IgD-negative memory B cell (primary cell): ENCODE measurements at regions not wholly inside any gene's neighbourhood (a gene's known extent, or its start where the extent isn't known, plus 50 kb on each side); places are given as distances from the start of the nearest gene placed in this dataset.

ENCODE experiments used
- H3K27ac Mint-ChIP-seq, 3 donors: one replicate each; pipeline ENCODE4 v1.8.0; 2020 to 2022; ENCODE audit warnings: mild to moderate bottlenecking in 3 of 3, mixed read lengths in 3 of 3, moderate library complexity in 1 of 3
- H3K27me3 Mint-ChIP-seq: one replicate; pipeline ENCODE4 v1.8.0; 2021; ENCODE audit warnings: mixed read lengths
- H3K36me3 Mint-ChIP-seq: one replicate; pipeline ENCODE4 v1.8.0; 2020; ENCODE audit warnings: mild to moderate bottlenecking, mixed read lengths
- H3K4me1 Mint-ChIP-seq, 3 donors: one replicate each; pipeline ENCODE4 v1.8.0; 2020 to 2022; ENCODE audit warnings: mixed read lengths in 3 of 3, mild to moderate bottlenecking in 1 of 3
- H3K4me3 Mint-ChIP-seq, 4 donors: one replicate each; pipeline ENCODE4 v1.8.0; 2020 to 2022; ENCODE audit warnings: mild to moderate bottlenecking in 4 of 4, mixed read lengths in 4 of 4, moderate library complexity in 3 of 4
- H3K9me3 Mint-ChIP-seq, 3 donors: one replicate each; pipeline ENCODE4 v1.8.0; 2020 to 2021; ENCODE audit warnings: mixed read lengths in 3 of 3, mild to moderate bottlenecking in 1 of 3

- Mint-ChIP-seq H3K27me3 (peaks cover 2% of the 10 kb centered on the region), H3K4me1 (peaks cover 10 to 20% (median 17%) of the 10 kb centered on the region in 3 donors), H3K4me3 (peak overlapping the region in 3 of 4 donors; percentile 16 to 87 (median 52)), H3K9me3 (peaks cover 0 to 2% (median 0%) of the 10 kb centered on the region in 3 donors), H3K27ac (peak overlapping the region in 2 of 3 donors; percentile 22 to 80), H3K36me3 (peaks cover 2% of the 10 kb centered on the region)
Observed at GRCh38 chr5:68407311-68408239, 192.0 kb downstream of the PIK3R1 start.

DNA sequence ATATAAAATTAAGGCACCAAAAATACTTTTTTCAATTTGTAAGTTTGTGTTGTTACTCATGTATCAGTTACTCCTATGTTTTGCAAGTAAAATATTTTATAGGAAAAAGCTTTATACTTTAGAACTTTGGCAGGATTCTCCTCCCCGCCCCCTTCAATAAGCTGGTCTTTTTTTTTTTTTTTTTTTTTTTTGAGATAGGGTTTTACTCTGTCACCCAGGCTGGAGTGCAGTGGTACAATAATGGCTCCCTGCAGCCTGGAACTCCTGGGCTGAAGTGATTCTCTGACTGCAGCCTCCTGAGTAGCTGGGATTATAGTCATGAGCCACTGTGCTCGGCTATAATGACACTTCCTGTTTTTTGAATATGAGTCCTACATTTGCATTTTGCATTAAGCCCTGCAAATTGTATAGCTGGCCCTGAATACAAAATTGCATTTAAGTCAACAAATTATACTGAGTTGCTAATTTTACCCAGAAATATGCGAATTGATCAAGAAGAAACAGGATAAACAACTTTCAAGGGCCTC, 192.9 kb downstream of the PIK3R1 start:
- peaks cover 2% of the 10 kb centered on the region for H3K36me3 Mint-ChIP-seq
- peaks cover 0 to 2% (median 0%) of the 10 kb centered on the region in 3 donors for H3K9me3 Mint-ChIP-seq
- peaks cover 2% of the 10 kb centered on the region for H3K27me3 Mint-ChIP-seq
- peak overlapping the region in 1 of 4 donors; percentile 42 for H3K4me3 Mint-ChIP-seq
- peaks cover 10 to 20% (median 17%) of the 10 kb centered on the region in 3 donors for H3K4me1 Mint-ChIP-seq
- peak overlapping the region in 1 of 3 donors; percentile 31 for H3K27ac Mint-ChIP-seq

DNA sequence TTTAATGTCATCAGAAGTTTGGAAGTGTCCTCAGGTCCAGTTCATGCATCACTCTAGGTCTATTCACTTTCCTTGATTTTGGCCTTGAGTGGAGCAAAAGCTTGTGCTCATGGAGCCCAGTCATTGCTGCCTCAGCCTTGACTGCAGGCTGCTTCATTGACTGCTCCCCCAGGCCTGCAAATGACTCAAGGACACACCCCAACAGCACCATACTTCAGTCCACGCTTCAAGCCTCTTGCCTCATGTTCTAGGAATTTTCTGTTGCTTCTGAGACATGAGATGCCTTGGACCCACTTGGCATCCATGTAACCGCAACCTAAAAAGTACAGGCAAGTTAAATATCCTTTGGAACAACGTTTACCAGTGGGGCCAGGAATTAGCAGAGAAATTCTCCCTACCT, 193.7 kb downstream of the PIK3R1 start:
- Mint-ChIP-seq H3K36me3 (peaks cover 2% of the 10 kb centered on the region), H3K9me3 (peaks cover 0 to 2% (median 0%) of the 10 kb centered on the region in 3 donors), H3K27ac (no peak overlapping the region), H3K27me3 (peaks cover 3% of the 10 kb centered on the region), H3K4me1 (peaks cover 10 to 20% (median 17%) of the 10 kb centered on the region in 3 donors), H3K4me3 (peak overlapping the region in 1 of 4 donors; percentile 28)

GRCh38 chr5:68411161-68411560, 195.6 kb downstream of the PIK3R1 start:
- H3K27ac Mint-ChIP-seq: no peak overlapping the region
- no peak overlapping the region for H3K4me3 Mint-ChIP-seq
- H3K27me3 Mint-ChIP-seq: peaks cover 3% of the 10 kb centered on the region
- no peaks in the 10 kb centered on the region for H3K36me3 Mint-ChIP-seq
- H3K4me1 Mint-ChIP-seq: peaks cover 17 to 19% (median 18%) of the 10 kb centered on the region in 3 donors
- H3K9me3 Mint-ChIP-seq: no peaks in the 10 kb centered on the region

DNA sequence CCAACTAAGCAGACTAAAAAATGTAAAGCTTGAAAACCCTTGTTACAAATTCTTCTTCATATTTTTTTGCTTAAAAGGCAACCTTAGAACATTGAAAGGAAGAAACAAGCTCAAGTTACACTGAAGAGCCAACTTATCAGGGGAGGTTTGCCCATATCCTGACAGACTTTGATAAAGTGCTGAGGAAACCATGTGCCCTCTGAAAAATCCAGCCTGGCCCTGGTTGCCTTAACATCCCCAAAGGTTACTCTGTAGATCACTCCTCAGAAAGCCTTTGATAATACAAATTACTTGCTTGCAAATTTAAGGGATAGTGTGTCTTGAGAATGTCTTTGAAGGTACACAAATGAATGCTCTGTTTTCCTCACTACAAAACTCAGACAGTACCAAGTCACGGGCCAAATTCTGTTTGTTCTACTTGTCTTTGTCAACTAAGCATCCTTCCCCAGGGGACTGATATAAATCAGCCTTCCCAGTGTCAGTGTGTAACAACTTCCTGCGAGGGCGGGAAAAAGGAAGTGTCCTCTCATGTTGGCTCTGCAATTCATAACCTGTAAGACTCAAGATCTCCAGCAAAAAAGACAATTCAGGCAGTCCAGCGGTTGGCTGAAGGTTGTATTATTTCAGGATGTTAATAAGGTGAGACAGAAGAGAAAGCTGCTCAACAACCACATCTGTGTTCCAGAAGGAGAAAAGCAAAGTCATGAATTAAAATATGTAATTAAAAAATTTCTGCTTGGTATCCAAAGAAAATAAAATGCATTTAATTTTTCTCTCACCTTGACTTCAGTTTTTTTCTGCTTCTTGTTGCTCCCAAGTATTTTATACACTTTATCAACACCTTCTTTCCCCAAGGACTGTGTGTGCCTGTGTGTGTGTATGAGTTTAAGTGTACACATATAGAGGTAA, 199.9 kb downstream of the PIK3R1 start:
- Mint-ChIP-seq H3K9me3 (no peaks in the 10 kb centered on the region), H3K36me3 (no peaks in the 10 kb centered on the region), H3K27ac (no peak overlapping the region), H3K4me3 (no peak overlapping the region), H3K27me3 (peaks cover 3% of the 10 kb centered on the region), H3K4me1 (peaks cover 2 to 7% (median 4%) of the 10 kb centered on the region in 3 donors)

GRCh38 chr5:68416714-68417113, 201.2 kb downstream of the PIK3R1 start:
- peaks cover 1% of the 10 kb centered on the region for H3K27me3 Mint-ChIP-seq
- no peaks in the 10 kb centered on the region for H3K36me3 Mint-ChIP-seq
- no peak overlapping the region for H3K27ac Mint-ChIP-seq
- H3K9me3 Mint-ChIP-seq: peaks cover 0 to 1% (median 0%) of the 10 kb centered on the region in 3 donors
- H3K4me3 Mint-ChIP-seq: no peak overlapping the region
- H3K4me1 Mint-ChIP-seq: peaks cover 2 to 7% (median 4%) of the 10 kb centered on the region in 3 donors

- Mint-ChIP-seq H3K4me3 (no peak overlapping the region), H3K27ac (no peak overlapping the region), H3K27me3 (peaks cover 1% of the 10 kb centered on the region), H3K4me1 (peaks cover 2 to 7% (median 6%) of the 10 kb centered on the region in 3 donors), H3K9me3 (peaks cover 0 to 1% (median 0%) of the 10 kb centered on the region in 3 donors), H3K36me3 (no peaks in the 10 kb centered on the region)
Observed at GRCh38 chr5:68418201-68418600, 202.6 kb downstream of the PIK3R1 start.

DNA sequence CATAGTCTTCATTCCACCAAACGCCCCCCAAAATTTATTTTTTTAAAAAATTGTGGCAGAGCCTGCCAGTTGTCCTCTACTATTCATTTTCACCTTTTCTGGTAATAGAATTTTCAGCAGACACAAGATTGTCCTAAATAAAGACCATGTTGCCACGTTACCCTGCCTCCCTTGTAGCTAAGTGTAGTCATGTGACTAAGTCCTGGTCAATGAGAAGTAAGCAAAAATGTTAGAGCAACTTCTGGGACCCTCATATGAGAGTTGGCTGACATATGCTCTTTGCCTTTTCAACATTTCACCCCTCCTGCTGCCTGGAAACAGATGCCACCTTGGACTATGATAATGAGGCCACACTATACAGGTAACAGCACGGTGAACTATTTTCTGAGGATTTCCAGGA, 203.1 kb downstream of the PIK3R1 start:
- H3K4me3 Mint-ChIP-seq: no peak overlapping the region
- H3K36me3 Mint-ChIP-seq: no peaks in the 10 kb centered on the region
- no peaks in the 10 kb centered on the region for H3K27me3 Mint-ChIP-seq
- peaks cover 0 to 1% (median 0%) of the 10 kb centered on the region in 3 donors for H3K9me3 Mint-ChIP-seq
- H3K4me1 Mint-ChIP-seq: peaks cover 2 to 7% (median 6%) of the 10 kb centered on the region in 3 donors
- H3K27ac Mint-ChIP-seq: no peak overlapping the region

GRCh38 chr5:68419081-68419636, 203.6 kb downstream of the PIK3R1 start:
- Mint-ChIP-seq H3K36me3 (no peaks in the 10 kb centered on the region), H3K27ac (no peak overlapping the region), H3K9me3 (peaks cover 0 to 1% (median 0%) of the 10 kb centered on the region in 3 donors), H3K27me3 (no peaks in the 10 kb centered on the region), H3K4me3 (no peak overlapping the region), H3K4me1 (peaks cover 2 to 7% (median 6%) of the 10 kb centered on the region in 3 donors)

- peaks cover 2 to 7% (median 6%) of the 10 kb centered on the region in 3 donors for H3K4me1 Mint-ChIP-seq
- H3K27ac Mint-ChIP-seq: no peak overlapping the region
- no peak overlapping the region for H3K4me3 Mint-ChIP-seq
- H3K36me3 Mint-ChIP-seq: no peaks in the 10 kb centered on the region
- H3K27me3 Mint-ChIP-seq: no peaks in the 10 kb centered on the region
- H3K9me3 Mint-ChIP-seq: peaks cover 0 to 1% (median 0%) of the 10 kb centered on the region in 3 donors
Observed at GRCh38 chr5:68419637-68420452, 204.3 kb downstream of the PIK3R1 start.

- Mint-ChIP-seq H3K9me3 (peaks cover 0 to 1% (median 0%) of the 10 kb centered on the region in 3 donors), H3K36me3 (no peaks in the 10 kb centered on the region), H3K27ac (no peak overlapping the region), H3K4me1 (peaks cover 2 to 8% (median 2%) of the 10 kb centered on the region in 3 donors), H3K27me3 (no peaks in the 10 kb centered on the region), H3K4me3 (no peak overlapping the region)
Observed at GRCh38 chr5:68420476-68421344, 205.2 kb downstream of the PIK3R1 start.

DNA sequence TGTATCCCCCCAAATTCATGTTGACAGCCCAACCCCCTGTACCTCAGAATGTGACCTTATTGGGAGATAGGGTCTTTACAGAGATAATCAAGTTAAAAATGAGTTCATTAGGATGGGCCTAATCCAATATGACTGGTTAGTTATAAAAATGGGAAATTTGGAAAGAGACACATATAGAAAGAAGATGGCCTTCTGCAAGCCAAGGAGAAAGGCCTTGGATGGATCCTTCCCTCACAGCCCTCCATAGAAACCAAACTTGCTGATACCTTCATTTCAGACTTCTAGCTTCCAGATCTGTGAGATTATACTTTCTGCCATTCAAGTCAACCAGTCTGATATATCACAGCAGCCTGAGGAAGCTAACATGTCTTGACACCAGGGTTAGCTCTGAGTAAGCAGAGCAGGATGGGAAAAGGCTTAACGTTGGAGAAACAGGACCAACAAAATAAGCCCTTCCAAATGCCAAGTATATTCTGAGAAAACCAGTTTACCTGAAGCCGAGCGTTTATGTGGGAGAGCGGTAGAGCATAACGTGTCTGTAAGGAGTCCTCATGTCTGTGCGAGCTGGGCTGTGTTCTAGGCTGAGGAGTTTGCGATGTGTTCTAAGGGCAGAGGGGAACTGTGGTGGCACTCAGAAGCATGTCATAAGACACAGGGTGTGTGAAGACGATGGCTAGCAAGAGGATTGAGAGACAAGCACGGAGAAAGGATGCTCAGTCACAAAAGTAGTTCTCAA, 206.1 kb downstream of the PIK3R1 start:
- no peak overlapping the region for H3K27ac Mint-ChIP-seq
- H3K4me1 Mint-ChIP-seq: peaks cover 0 to 8% (median 2%) of the 10 kb centered on the region in 3 donors
- peaks cover 0 to 1% (median 0%) of the 10 kb centered on the region in 3 donors for H3K9me3 Mint-ChIP-seq
- H3K36me3 Mint-ChIP-seq: no peaks in the 10 kb centered on the region
- no peak overlapping the region for H3K4me3 Mint-ChIP-seq
- no peaks in the 10 kb centered on the region for H3K27me3 Mint-ChIP-seq
